HG02642 (cell line): ENCODE measurements at regions not wholly inside any gene's neighbourhood (a gene's known extent, or its start where the extent isn't known, plus 50 kb on each side); places are given as distances from the start of the nearest gene placed in this dataset.
"Not testable (repeated sequence)": the region's sequence is repeated elsewhere in the genome, so short reads cannot be mapped to it uniquely, and the experiment has no call there.

ENCODE experiments used
- ATAC-seq: cut with Tn5 transposase; IDR thresholded peaks from one replicate; pipeline ENCODE4 v1.9.1; 2021; ENCODE audit warnings: mild to moderate bottlenecking; ENCODE audit not compliant: unreplicated experiment, poor library complexity

- no peak for ATAC-seq
Measured at GRCh38 chr2:236908439-236909192, 177.1 kb upstream of the COPS8 start.

- no peak for ATAC-seq
Measured at GRCh38 chr2:236909193-236909504, 176.5 kb upstream of the COPS8 start.

- ATAC-seq: no peak
Measured at GRCh38 chr2:236909802-236910201, 175.9 kb upstream of the COPS8 start.

GRCh38 chr2:236910781-236911495, 174.8 kb upstream of the COPS8 start:
- no peak for ATAC-seq

GRCh38 chr2:236912326-236913120, 173.2 kb upstream of the COPS8 start:
- no peak for ATAC-seq

- no peak for ATAC-seq
Measured at GRCh38 chr2:236915186-236915585, 170.5 kb upstream of the COPS8 start.

GRCh38 chr2:236915726-236916125, 170.0 kb upstream of the COPS8 start:
- no peak for ATAC-seq

- no peak for ATAC-seq
Measured at GRCh38 chr2:236916181-236916580, 169.5 kb upstream of the COPS8 start.

- no peak for ATAC-seq
Measured at GRCh38 chr2:236916651-236917050, 169.0 kb upstream of the COPS8 start.

- no peak for ATAC-seq
Measured at GRCh38 chr2:236917164-236917563, 168.5 kb upstream of the COPS8 start.

- ATAC-seq: no peak
Measured at GRCh38 chr2:236918545-236918944, 167.1 kb upstream of the COPS8 start.

- ATAC-seq: no peak
Measured at GRCh38 chr2:236919209-236919608, 166.5 kb upstream of the COPS8 start.

GRCh38 chr2:236919801-236920379, 165.8 kb upstream of the COPS8 start:
- not testable (repeated sequence) for ATAC-seq

GRCh38 chr2:236922061-236922460, 163.6 kb upstream of the COPS8 start:
- ATAC-seq: no peak

- ATAC-seq: no peak
Measured at GRCh38 chr2:236928380-236929037, 157.2 kb upstream of the COPS8 start.

GRCh38 chr2:236932831-236933361, 152.8 kb upstream of the COPS8 start:
- ATAC-seq: no peak

- ATAC-seq: no peak
Measured at GRCh38 chr2:236934166-236934565, 151.5 kb upstream of the COPS8 start.

- no peak for ATAC-seq
Measured at GRCh38 chr2:236934656-236935055, 151.0 kb upstream of the COPS8 start.

GRCh38 chr2:236935083-236935482, 150.6 kb upstream of the COPS8 start:
- no peak for ATAC-seq
